Frontal cortex (tissue), 3 donors: ENCODE measurements at regions not wholly inside any gene's neighbourhood (a gene's known extent, or its start where the extent isn't known, plus 50 kb on each side); places are given as distances from the start of the nearest gene placed in this dataset.
"Not testable (repeated sequence)": the region's sequence is repeated elsewhere in the genome, so short reads cannot be mapped to it uniquely, and the experiment has no call there.

Experiments
- DNase-seq, 2 donors: peaks; one replicate each; pipeline ENCODE4 v3.0.0; 2012; ENCODE audit warnings: low spot score in 2 of 2
- FAIRE-seq: peaks from 2 replicates; lab custom pipeline; 2012; peaks lifted over from hg19 to GRCh38; lab: Jason Lieb, UNC
- donor health status: control.
- donor health status: control.
- donor health status: control.

DNA sequence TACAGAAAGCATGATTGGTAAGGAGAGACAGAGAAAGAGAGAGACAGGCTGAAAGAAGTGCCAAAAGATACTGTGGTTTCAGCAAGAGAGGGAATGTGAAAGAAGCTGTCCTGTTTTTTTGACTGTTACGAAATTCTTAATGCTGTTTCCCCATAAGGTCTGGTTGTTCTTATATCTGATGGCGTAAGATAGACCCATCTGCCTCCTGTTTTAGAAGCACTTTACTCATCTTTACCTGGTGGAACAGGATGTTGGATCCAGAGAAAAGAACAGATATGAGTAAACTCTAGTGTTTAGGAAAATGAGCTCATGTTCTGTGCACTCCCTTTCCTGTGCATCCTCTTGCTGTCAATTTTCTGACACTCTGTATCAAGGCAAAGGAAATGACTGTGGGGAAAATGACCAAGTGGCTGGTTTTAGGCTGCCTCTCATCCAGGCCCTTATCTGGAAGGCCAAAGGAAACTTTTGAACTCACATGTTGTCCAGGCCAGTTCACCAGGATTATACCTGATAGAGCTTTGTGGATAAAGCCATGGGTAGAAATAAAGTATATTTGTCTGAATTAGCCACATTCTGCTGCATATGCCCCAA lies 311.7 kb upstream of the HTR2C start:
- FAIRE-seq (no peak), DNase-seq (no peak)

DNA sequence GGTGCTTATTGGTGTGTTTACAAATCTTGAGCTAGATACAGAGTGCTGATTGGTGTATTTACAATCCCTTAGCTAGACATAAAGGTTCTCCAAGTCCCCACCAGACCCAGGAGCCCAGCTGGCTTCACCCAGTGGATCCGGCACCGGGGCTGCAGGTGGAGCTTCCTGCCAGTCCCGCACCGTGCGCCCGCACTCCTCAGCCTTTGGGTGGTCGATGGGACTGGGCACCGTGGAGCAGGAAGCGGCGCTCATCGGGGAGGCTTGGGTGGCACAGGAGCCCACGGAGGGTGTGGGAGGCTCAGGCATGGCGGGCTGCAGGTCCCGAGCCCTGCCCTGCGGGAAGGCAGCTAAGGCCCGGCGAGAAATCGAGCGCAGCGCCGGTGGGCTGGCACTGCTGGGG lies 313.5 kb upstream of the HTR2C start:
- not testable (repeated sequence) for DNase-seq, FAIRE-seq

DNA sequence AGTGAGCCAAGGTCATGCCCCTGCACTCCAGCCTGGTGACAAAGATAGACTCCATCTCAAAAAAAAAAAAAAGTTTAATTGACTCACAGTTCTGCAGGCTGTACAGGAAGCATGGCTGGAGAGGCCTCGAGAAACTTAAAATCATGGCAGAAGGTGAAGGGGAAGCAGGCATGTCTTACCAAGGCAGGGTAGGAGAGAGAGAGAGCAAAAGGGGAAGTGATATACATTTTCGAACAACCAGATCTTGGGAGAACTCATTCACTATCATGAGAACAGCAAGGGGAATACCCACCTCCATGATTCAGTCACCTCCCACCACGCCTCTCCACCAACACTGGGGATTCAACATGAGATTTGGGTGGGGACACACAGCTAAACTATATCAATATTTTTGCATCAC lies 315.2 kb upstream of the HTR2C start:
- DNase-seq (no peak), FAIRE-seq (no peak)

DNA sequence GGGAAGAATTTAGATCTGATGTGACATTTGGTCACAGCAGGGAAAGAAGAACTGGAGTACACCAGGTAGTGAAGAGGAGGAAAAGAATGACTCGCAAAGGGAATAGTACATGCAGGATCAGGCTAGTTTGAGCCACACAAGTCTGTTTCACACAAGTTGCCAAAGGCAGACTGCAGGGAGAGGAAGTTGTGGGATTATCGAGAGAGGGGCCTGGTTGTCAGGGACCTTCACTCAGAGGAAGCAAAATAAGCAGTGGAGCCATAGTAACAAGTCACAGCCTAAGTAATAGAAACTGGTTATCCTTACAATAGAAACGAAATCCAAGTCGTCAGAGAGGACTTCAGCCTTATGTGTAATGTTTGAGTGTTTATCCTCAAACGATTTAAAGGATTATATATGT lies 316.7 kb upstream of the HTR2C start:
- DNase-seq (no peak), FAIRE-seq (no peak)

DNA sequence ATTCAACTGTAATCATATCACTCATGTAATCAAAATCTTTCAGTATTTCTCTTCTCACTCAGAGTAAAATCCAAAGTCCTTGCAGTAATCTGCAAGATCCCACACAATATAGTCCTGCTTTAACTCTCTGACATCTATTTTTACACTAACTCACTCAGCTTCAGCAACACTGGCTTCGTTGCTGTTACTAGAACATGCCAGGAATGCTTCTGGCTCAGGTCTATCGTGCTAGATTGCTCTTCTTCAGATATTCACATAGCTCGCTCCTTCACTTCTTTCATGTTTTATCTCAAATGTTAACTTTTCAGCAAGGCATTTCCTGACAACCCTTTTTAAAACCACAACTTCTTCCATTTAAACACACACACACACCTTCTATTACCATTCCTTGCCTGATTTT lies 331.7 kb upstream of the HTR2C start:
- FAIRE-seq, result no peak
- DNase-seq, result no peak

DNA sequence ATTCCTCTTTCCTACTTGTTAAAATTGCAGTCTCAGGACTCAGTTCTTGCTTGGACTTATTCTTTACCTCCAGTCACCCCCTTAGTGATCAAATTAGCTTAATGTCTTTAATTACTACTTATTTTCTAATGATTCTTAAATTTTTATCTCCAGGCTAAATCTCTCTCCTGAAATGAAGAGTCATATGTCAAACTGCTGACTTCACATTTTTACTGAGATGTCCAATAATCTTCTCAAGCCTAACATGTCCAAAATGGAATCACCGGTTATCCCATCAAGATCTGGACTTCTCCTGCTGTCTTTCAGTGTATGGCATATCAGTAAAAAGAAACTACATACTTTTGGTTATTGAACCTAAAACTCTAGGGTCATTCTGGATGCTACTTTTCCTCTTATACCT lies 332.3 kb upstream of the HTR2C start:
- DNase-seq (no peak), FAIRE-seq (no peak)

DNA sequence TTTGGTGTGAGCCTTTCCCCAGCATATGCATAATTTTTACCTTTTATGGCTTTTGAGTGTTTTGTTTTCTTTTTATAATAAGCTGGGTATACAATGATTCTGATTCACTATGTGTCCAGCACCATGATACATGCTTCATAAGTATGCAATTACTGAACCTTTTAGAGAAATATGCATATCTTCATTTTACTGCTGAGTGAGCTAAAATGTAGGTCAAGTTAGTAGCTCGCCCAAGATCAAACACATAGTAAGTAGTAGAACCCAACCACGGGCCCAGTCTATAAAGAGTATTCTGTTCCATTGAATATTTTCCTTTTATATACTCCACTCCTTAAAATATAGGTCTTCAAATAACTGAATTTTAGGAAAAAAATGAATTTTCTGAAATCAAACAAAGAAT lies 362.4 kb upstream of the HTR2C start:
- no peak for FAIRE-seq
- DNase-seq, result no peak

DNA sequence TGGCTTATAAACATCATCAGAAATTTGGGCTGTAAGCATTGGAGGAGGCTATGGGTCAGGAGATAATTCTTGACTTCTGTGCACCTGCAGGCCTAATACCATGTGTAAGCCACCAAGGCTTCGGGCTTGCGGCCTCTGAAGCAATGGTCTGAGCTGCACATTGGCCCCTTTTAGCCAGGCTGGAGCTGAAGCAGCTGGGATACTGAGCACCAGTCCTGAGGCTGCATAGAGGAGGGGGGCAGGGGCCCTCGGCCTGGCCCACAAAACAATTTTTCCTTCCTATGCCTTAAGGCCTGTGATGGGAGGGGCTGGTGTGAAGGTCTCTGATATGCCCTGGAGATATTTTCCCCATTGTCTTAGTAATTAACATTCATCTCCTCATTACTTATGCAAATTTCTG lies 373.0 kb upstream of the HTR2C start:
- DNase-seq (no peak), FAIRE-seq (no peak)

DNA sequence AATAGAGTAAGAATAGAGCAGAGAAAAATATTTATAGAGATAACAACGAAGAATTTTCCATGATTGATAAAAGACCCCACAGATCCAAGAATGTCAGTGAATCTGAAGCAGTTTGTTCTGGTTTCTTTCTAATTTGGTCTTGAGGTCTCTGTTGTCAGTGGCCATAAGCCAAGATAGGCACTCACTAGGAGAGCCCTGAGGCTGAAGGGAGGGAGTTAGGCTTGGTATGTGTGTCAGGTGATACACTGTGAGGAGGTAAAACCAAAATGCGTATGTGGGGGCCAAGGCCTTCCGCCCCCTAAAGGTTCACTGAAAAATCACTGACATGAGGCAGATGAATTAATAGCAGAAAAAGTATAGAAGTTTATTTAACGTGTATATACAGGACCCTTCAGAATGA lies 382.3 kb upstream of the HTR2C start:
- FAIRE-seq (no peak), DNase-seq (no peak)

DNA sequence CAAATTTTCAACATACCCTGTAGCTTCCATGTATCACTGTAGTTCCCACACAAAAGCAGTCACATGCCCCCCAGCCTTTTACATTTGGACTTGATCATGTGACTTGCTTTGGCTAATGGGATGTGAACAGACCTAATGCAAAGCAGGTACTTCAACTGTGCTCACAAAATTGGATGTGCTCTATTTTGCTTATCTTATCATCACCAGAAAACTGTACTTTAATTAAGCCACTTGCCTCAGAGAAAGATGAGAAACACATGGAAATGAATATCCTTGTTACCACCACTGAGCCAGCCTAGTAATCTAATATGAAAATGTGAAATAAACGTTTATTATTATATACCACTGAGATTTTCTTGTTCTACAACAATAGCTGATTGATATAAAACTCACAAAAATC lies 402.7 kb upstream of the HTR2C start:
- DNase-seq (no peak), FAIRE-seq (no peak)

DNA sequence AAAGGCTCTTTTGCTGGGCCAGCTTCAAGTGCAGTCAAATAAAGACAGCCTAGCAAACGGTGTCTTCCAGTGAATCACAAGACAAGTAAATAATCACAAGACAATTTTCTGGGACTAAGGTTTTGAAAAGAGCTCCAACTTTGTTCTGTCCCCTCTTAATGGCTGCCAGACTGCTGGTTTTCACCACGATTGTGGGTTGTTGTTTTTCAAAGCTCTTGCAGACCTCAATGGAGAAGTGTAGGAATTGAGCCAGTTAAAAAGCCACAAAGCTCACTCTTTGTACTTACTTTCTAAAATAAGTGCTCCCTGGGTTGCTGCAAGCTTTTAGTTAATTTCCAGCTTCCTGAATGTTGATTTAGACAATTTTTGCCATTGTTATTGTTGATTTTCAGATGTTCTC lies 405.8 kb upstream of the HTR2C start:
- DNase-seq (no peak), FAIRE-seq (no peak)

DNA sequence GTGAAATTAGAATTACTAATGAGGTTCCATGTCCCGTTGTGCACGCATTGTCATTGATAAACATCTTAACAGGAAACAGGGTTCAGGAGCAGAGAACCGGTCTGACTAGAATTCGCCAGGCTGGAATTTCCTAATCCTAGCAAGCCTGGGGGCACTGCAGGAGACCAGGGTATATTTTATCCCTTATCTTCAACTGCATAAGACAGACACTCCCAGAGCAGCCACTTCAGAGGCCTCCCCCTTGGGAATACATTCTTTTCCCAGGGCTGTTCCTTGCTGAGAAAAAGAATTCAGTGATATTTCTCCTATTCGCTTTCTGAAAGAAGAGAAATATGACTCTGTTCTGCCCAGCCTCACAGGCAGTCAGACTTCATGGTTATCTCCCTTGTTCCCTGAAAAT lies 416.6 kb upstream of the HTR2C start:
- not testable (repeated sequence) for FAIRE-seq

DNA sequence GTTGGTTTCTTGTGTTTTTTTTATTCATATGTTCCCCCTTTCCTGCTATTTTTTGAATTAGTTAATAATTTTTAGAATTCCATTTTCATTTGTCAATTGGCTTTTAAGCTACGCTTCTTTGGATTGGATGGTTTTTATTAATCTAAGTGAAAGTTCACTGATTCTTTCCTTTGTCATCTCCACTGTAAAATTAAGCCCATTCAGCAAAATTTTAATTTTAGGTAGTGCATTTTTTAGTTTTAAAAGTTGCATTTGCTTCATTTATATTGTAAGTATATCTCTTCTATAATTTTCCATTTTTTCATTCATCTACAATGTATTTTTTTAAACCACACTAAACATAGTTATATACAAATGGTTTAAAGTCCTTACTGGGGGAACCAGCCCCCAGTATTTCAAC lies 417.3 kb upstream of the HTR2C start:
- DNase-seq (no peak), FAIRE-seq (no peak)

More for the DNA sequence above, 416.6 kb upstream of the HTR2C start:
- not testable (repeated sequence) for DNase-seq

DNA sequence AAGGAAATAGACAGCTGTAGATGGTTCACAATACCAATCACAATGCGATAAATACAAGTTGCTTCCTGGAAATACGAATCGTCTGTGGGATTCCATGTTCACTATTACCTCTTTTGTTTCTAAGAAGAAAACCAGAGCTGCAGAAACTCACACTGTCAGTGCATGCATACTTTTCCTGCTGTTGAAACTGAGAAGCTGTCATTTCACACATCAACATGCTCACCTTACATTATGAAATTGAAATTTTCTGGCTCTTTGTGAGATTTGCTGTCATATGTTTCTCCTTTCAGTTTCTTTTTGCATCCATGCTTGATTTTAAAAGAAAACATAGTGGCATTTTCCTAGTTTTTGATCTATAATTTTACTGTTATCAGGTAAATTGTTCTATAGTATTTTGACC lies 418.3 kb upstream of the HTR2C start:
- FAIRE-seq (no peak), DNase-seq (no peak)

DNA sequence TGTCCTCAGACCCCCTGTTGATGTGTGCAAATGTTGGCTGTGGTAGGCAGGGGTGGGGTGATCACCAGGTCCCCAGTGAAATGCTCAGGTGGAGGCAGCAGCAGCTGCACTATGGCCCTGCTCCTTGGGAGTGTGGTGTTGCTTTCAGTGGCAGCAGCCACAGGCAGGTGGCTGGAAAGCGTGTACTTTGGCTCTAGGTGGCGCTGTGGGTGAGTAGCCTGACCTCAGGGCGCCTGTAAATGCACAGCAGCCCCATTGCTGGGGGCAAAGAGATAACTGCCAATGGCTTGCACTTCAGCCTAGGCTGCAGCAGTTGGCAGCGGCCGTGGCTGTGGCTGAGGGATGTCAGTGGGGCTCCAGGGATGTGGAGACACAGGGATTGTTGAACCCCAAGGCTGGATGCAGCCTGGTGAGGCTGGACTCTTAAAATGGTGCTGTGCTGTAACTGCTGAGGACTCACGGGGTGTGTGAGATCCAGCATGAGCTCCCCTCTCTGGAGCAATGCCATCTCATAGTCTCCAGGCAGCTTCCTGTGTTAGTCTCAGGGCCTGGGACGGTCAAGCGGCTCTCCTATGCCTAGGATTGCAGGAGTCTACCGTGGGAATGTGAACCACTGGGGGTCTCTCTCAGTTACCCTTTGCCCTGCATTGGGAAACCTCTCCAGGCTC lies 421.7 kb upstream of the HTR2C start:
- DNase-seq, result no peak
- FAIRE-seq, result no peak

DNA sequence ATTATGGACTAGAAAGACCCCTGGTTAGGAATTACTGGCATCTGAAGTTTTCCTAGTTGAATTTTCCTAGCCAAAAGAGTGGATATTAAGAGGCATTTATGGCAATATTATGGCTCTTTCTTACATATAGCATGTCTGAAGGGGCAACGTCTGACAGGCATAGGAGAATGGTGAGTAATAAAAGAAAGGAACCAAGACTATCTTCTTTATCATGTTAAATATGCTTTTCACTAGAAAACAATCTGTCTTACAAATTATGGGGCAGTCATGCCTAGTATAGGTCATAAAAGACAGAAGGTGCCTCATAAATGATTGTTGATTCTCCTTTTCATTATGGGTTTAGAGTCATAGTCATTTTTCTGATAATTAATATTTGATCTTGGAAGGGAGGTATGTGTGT lies 431.1 kb upstream of the HTR2C start:
- no peak for DNase-seq
- FAIRE-seq, result no peak

DNA sequence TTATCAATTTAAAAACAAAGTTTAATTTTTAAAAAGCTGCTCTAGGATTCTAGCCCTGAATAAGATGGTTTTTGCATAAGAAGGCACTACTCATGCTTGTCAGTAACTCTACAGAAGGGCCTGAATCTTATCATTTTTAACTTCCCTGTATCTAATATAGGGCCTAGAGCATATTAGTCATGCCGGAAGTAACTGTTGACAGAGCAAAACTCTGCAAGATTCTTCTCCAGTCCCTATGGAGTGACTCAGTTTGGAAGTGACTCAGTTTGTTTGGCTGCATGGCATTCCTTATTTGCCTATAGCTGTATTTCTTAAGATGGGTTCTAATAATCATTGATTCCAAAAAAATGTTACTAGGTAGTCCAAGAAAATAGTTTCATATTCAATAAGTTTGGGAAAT lies 431.8 kb upstream of the HTR2C start:
- DNase-seq (no peak), FAIRE-seq (no peak)

DNA sequence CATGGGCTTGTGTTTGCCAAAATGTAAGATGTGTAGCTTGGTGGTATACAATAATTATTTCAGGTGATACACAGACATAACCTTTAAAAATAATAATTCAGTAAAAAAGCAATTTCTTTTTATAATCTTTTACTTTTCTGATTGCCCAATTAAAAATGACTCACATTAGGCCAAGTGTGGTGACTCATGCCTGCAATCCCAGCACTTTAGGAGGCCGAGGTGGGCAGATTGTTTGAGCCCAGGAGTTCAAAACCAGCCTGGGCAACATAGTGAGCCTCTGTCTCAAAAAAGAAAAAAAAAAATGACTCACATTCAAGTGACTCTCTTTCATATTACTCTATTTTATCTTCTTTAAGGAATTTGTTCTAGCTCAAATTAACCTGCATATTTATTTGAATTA lies 449.4 kb upstream of the HTR2C start:
- DNase-seq (no peak), FAIRE-seq (no peak)

DNA sequence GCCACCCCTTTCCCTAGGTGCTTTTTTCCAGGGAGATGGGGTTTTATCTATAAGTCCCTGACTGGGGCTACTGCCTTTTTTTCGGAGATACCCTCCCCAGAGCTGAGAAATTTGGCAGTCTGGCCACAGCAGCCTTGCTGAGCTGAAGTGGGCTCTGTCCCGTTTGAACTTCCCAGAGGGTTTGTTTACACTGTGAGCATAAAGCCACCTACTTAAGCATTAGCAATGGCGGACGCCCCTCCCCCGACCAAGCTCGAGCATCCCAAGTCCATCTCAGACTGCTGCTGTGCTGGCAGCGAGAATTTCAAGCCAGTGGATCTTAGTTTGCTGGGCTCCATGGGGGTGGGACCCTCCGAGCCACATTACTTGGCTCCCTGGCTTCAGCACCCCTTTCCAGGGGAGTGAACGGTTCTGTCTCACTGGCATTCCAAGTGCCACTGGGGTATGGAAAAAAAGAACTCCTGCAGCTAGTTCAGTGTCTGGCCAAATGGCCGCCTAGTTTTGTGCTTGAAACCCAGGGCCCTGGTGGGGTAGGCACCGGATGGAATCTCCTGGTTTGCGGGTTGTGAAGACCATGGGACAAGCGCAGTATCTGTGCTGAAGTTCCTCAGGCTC lies 456.4 kb upstream of the HTR2C start:
- FAIRE-seq (no peak), DNase-seq (no peak)

DNA sequence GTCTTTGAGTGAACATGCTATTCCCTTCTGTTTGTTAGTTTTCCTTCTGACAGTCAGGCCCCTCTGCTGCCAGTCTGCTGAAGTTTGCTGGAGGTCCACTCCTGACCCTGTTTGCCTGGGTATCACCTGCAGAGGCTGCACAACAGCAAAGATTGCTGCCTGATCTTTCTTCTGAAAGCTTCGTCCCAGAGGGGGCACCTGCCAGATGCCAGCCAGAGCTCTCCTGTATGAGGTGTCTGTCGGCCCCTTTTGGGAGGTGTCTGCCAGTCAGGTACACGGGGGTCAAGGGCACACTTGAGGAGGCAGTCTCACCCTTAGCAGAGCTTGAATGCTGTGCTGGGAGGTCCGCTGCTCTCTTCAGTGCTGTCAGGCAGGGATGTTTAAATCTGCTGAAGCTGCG lies 456.9 kb upstream of the HTR2C start:
- DNase-seq (no peak), FAIRE-seq (no peak)

DNA sequence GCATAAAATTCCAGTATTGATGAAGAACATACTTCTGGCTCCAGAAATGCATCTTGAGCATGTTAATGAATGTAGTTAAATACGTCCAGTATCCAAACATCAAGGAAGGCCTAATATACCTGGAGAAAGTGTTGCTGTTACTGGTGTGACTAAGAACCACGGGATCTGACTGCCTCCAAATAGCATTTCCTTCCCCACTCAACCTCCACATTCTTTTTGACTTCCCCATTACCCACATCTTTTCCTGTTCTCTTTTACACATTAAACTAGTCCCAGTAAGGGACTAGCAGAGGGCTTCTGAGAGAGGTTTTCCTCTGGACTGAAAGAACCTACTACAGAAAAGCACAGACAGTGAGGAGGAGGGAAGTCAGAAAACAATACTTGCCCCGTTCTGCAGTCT lies 482.8 kb upstream of the HTR2C start:
- FAIRE-seq, result no peak
- DNase-seq, result no peak

DNA sequence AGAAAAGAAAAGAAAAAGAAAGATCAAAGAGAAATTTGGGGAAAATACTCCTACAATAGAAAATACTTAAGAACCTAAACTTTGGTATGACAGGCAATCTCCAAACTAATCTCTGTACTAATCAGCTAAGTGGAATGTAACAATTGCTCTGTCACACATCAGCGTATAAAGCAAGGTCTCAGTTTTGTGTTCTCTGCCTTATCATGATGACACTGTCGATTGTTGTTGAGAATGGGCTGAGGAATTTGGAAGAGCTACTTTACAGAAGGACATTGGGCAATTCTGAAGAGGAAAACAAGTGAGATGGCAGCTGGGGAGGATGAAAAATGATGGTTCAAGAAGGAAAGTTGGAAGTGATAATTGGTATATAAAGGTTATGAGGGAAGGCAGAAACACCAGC lies 486.0 kb upstream of the HTR2C start:
- FAIRE-seq (no peak), DNase-seq (no peak)
